ENCODE measurements at regions not wholly inside any gene's neighbourhood (a gene's known extent, or its start where the extent isn't known, plus 50 kb on each side); places are given as distances from the start of the nearest gene placed in this dataset.

DNA sequence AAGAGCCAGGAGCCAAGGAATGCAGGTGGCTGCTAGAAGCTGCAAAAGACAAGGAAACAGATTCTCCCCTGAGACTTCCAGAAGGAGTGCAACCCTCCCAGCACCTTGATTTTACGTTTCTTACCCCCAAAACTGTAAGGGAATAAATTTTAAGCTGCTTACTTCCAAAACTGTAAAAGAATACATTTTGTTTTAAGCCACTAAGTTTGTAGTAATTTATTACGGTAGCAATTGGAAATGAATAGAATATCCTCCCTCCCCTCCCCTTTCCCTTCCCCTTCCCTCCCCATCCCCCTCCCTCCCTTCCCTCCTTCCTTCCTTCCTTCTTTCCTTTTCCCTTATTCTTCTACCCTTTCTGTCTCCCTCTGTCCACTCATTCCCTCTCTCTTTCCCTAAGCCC lies 203.7 kb upstream of the CFAP20DC start:
- in situ Hi-C loops (cut with MboI; ENCODE audit: low sequenced_read_pairs, unreplicated experiment): no loop called here

GRCh38 chr3:59251869-59252268 lies 202.0 kb upstream of the CFAP20DC start:
- in situ Hi-C loops (cut with MboI; ENCODE audit: low sequenced_read_pairs, unreplicated experiment): no loop called here
- no peak for DNase-seq (ENCODE audit: low spot score)
- no peak for TF ChIP-seq CTCF (IDR thresholded peaks at IDR 0.05; ENCODE audit: borderline replicate concordance, control extremely low read depth, extremely low read depth, insufficient read depth, missing control alignments)

More for the DNA sequence above, 203.7 kb upstream of the CFAP20DC start:
- no peak for TF ChIP-seq CTCF (IDR thresholded peaks at IDR 0.05; ENCODE audit: borderline replicate concordance, control extremely low read depth, extremely low read depth, insufficient read depth, missing control alignments)
- DNase-seq (ENCODE audit: low spot score): no peak

GRCh38 chr3:59250600-59250999 lies 200.8 kb upstream of the CFAP20DC start:
- in situ Hi-C loops (cut with MboI; ENCODE audit: low sequenced_read_pairs, unreplicated experiment): no loop called here
- no peak for TF ChIP-seq CTCF (IDR thresholded peaks at IDR 0.05; ENCODE audit: borderline replicate concordance, control extremely low read depth, extremely low read depth, insufficient read depth, missing control alignments)

GRCh38 chr3:59249698-59250361 lies 200.0 kb upstream of the CFAP20DC start:
- no peak for TF ChIP-seq CTCF (IDR thresholded peaks at IDR 0.05; ENCODE audit: borderline replicate concordance, control extremely low read depth, extremely low read depth, insufficient read depth, missing control alignments)
- DNase-seq (ENCODE audit: low spot score): no peak
- in situ Hi-C loops (cut with MboI; ENCODE audit: low sequenced_read_pairs, unreplicated experiment): no loop called here

More at GRCh38 chr3:59250600-59250999, 200.8 kb upstream of the CFAP20DC start:
- no peak for DNase-seq (ENCODE audit: low spot score)

- in situ Hi-C loops (cut with MboI; ENCODE audit: low sequenced_read_pairs, unreplicated experiment): no loop called here
- no peak for DNase-seq (ENCODE audit: low spot score)
- no peak for TF ChIP-seq CTCF (IDR thresholded peaks at IDR 0.05; ENCODE audit: borderline replicate concordance, control extremely low read depth, extremely low read depth, insufficient read depth, missing control alignments)
Observed at GRCh38 chr3:59249004-59249403, 199.2 kb upstream of the CFAP20DC start.

DNA sequence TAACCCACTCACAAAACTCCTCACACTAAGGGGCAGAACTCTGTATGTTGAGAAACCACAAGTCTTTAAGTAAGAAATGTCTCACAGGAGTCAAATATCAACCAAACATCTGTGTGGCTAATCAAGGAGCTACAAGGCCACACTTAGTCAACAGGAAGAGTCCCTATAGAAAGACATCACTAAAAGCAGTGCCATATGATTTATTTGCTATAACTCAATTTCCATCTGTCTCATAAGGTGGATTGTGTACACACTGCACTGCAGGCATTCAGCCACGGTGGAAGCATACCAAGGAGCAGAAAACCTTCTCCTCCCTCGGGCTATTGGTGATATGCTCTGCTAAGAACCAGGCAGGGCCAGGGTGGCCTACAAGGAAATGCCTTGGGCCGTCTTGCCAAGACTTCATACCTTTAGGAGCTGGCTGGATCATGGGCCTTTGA lies 197.6 kb upstream of the CFAP20DC start:
- no peak for TF ChIP-seq CTCF (IDR thresholded peaks at IDR 0.05; ENCODE audit: borderline replicate concordance, control extremely low read depth, extremely low read depth, insufficient read depth, missing control alignments)
- in situ Hi-C loops (cut with MboI; ENCODE audit: low sequenced_read_pairs, unreplicated experiment): no loop called here
- DNase-seq (ENCODE audit: low spot score): peak; percentile 11
